ENCODE measurements at regions not wholly inside any gene's neighbourhood (a gene's known extent, or its start where the extent isn't known, plus 50 kb on each side); places are given as distances from the start of the nearest gene placed in this dataset.
A peak's percentile ranks its signal among the peaks of the same experiment; 100 is the strongest.

DNA sequence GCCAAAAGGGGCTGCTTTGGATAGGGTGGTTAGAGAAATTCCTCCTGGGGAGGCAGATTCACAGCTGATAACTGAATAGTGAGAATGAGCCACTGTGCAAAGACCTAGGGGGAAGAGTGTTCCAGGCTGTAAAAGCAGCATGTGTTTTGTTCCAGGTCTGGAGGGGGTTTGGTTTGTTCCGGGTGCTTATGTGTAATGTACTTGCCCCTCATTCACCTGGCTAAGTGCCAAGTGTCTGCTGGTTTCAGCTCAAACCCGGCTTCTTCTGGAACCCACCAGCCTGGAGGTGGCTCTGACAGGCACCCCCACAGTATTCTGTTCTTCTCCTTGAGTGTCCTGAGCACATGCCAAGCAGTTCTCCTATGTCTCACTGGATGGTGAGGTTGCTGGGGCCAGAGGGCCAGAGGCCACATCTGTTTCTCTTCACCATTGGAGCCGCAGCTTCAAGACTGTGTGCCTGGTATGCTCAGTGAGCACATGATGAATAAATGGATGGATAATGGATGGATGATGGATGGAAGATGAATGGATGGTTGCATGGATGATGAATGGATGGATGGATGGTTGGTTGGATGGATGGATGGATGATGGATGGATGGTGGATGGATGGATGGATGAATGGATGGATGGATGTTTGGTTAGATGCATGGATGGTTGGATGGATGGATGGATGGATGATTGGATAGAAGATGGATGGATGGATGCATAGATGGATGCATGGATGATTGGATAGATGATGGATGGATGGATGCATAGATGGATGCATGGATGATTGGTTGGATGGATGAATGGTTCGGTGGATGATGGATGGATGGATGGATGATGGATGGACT, 227.6 kb downstream of the BMP7 start:
- no peak for DNase-seq

DNA sequence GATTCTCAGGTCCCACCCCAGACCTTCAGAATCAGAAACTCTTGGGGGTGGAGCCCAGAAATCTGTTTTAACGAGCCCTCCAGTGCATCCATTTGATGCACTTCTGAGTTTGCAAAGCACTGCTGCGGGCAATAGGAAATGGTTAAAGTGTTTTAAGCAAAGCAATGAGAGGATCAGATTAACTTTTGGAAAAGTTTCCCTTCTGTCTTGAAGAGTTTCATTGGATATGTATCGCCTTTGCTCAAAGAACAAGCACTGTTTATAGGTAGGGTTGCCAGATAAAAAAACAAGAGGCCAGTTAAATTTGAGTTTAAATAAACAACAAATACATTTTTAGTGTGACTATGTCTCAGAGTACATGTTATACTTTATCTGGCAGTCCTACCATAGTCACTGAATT, 226.0 kb downstream of the BMP7 start:
- no peak for DNase-seq

GRCh38 chr20:57040924-57041323, 225.5 kb downstream of the BMP7 start:
- DNase-seq = no peak

GRCh38 chr20:57043091-57043490, 223.3 kb downstream of the BMP7 start:
- no peak for DNase-seq

GRCh38 chr20:57043669-57044268, 222.7 kb downstream of the BMP7 start:
- no peak for DNase-seq

- no peak for DNase-seq
Measured at GRCh38 chr20:57047281-57048026, 219.0 kb downstream of the BMP7 start.

- DNase-seq = peak in 1 of 3 experiments; percentile 24
Measured at GRCh38 chr20:57048027-57048869, 218.2 kb downstream of the BMP7 start.

- no peak for DNase-seq
Measured at GRCh38 chr20:57049296-57049695, 217.1 kb downstream of the BMP7 start.

DNA sequence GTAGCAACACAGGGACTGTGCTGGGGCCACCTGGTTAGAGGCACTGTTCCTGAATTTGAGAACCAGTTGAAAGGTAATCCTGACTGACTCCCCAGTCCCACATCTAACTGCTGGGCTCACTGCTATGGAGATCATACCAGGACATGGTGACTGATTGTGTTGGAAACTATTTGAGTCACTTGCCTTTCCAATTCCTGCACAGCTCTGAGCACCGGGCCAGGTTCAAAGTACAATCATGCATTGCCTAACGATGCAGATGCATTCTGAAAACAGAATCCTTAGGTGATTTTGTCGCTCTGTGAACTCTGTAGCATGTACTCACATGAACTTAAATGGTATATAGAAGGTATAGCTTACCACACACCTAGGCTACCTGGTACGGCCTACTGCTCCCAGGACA, 215.3 kb downstream of the BMP7 start:
- no peak for DNase-seq

- DNase-seq = no peak
Measured at GRCh38 chr20:57053067-57053466, 213.4 kb downstream of the BMP7 start.

DNA sequence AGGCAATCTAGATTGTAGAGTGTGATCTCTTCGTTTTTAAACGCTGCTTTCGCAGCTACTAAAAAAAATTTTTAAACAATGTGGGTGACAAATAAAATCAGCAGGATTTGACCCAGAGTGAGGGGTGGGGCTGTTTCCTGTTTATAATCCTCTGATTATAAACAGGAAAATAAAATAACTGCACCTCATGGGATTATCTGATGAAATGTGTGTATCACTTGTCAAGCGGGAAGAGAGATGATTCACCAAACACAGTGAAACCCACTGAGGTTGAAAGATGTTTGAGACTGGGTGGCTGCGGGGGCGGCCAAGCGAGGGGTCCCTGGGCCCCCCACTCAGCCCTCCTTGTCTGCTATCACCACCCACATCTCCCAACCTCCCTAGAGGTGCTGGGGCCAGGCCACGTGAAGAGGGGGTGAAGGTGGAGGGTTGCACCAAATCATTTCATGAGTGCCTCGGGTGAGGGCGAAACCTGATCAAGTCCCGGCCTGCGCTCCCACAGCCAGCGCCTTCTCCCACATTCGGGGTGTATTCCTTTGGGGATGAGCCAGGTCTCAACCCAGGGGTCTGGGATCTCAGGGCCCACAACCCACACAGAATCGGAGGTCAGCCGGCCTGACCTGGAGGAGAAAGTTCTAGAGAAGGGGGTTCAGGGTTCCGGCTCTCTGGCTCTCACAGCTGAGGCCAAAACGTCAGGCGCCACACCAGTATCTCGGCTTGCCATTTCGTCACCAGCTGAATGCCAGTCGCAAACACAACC, 212.5 kb downstream of the BMP7 start:
- DNase-seq = no peak

- no peak for DNase-seq
Measured at GRCh38 chr20:57055345-57055744, 211.1 kb downstream of the BMP7 start.

GRCh38 chr20:57056651-57057050, 209.8 kb downstream of the BMP7 start:
- DNase-seq = no peak

GRCh38 chr20:57059055-57059596, 207.3 kb downstream of the BMP7 start:
- DNase-seq = no peak

- DNase-seq = no peak
Measured at GRCh38 chr20:57060407-57061050, 205.9 kb downstream of the BMP7 start.

DNA sequence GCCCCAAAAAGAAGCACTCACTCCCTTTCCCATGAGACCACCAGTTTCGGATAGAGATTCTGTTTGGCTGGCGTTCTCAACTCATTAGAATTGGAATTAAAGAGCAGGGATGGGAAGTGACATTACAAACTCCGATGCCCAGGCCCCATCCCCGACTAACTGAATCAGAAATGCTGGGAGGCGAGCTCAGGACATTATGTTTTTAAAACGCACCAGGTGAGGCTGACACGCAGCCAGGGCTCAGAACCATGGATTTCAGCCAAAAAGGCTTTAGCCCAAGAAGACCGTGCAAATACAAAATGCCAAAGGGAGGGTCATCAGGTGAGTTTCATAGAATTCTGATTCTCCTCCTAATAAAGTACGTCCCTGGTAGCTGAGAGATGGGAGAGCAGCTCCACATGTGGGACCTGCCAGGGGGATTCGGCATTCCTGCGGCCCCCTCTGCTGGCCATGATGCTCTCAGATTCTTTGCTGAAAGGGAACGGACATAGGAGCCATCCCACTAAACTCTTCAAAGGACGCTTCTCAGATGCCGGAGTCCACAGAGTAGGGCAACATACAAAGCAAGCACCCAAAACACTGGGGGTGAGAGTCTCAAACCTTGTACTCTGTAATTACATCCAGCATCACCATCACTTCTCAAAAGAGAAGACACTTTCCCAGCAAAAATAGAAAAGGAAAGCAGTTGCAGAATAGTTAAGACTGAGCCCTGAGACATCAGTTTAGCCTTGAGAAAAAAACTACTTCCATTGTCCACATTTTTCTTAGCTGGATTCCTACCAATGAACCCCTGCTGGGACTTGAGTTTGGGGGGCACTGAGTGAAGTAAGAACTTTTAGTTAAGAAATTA, 205.2 kb downstream of the BMP7 start:
- DNase-seq = peak in 2 of 3 experiments; percentile 19 to 27

DNA sequence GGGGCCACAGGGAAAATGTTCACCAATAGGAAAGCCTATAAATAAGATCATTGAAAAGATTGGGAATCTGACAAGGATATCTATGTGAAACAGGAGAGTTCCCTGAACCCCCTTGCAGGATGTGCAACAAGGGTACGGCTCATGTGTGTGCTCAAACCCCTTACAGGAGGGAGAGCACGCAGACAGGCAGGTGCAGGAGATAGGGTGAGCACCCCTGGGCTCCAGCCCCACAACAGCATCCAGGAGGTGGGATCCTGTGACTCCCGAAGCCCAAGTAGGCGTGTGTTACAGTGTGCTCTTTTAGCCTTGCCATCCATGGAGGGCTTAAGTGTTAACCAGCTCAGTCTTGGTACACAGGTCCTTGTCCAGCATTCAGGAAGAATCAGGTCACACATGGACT, 204.2 kb downstream of the BMP7 start:
- no peak for DNase-seq

GRCh38 chr20:57062696-57063270, 203.7 kb downstream of the BMP7 start:
- DNase-seq = no peak

- DNase-seq = no peak
Measured at GRCh38 chr20:57064836-57065235, 201.6 kb downstream of the BMP7 start.

GRCh38 chr20:57065646-57066045, 200.8 kb downstream of the BMP7 start:
- no peak for DNase-seq
